Sigmoid colon (tissue), 4 donors: ENCODE measurements at regions not wholly inside any gene's neighbourhood (a gene's known extent, or its start where the extent isn't known, plus 50 kb on each side); places are given as distances from the start of the nearest gene placed in this dataset.

ENCODE experiments used
- CTCF ChIP-seq, 4 experiments: fragments of 450-650 bp in 3 of 4; fragments of 200-600 bp in 1 of 4; IDR thresholded peaks; one replicate each; pipeline ENCODE4 v1.5.1; 2016 to 2019; ENCODE audit warnings: antibody characterized with exemption in 4 of 4, mild to moderate bottlenecking in 3 of 4, moderate library complexity in 2 of 4
- EP300 ChIP-seq, 4 donors: sonication (generic); formaldehyde crosslinking; IDR thresholded peaks; one replicate each; pipeline ENCODE4 v1.6.1; 2017; ENCODE audit warnings: antibody characterized with exemption in 4 of 4

GRCh38 chr16:49130397-49130796, 151.2 kb downstream of the CBLN1 start:
- TF ChIP-seq CTCF (IDR thresholded peaks at IDR 0.05) (no peak), EP300 (IDR thresholded peaks at IDR 0.05) (no peak)
